HCT116 (cell line): ENCODE measurements at regions not wholly inside any gene's neighbourhood (a gene's known extent, or its start where the extent isn't known, plus 50 kb on each side); places are given as distances from the start of the nearest gene placed in this dataset.

Source experiments
- ATAC-seq: fragments of 200-7000 bp; cut with Tn5 transposase; 2 replicates; pipeline ENCODE4 v1.9.1; 2020; ENCODE audit warnings: mild to moderate bottlenecking, moderate library complexity
- BruUV-seq: library from RNA; stranded (reverse); fragments of 400-500 nt; replicated peaks from 2 replicates; lab custom pipeline; 2021; lab: Mats Ljungman, UMichigan
- CTCF ChIA-PET: fragments of 300-600 bp; sonication (Branson Sonifier 250); formaldehyde crosslinking; loops from one replicate; lab custom pipeline; 2021; ENCODE audit warnings: antibody characterized with exemption; lab: Charles Lee
- POLR2A ChIA-PET: fragments of 300-600, 350-600 bp; sonication (Branson Sonifier 250); formaldehyde crosslinking; loops from one replicate; lab custom pipeline; 2021; ENCODE audit warnings: antibody characterized with exemption; lab: Charles Lee
- RAD21 ChIA-PET, 2 experiments: fragments of 300-600 bp; sonication (Branson Sonifier 250); formaldehyde crosslinking; loops; one replicate each; lab custom pipeline; 2023; ENCODE audit warnings: low total read pairs in 2 of 2; ENCODE audit not compliant: uncharacterized antibody in 2 of 2, unreplicated experiment in 2 of 2, low non-redundant PET in 1 of 2; lab: Charles Lee
- DNase-seq: peaks from one replicate; pipeline ENCODE4 v3.0.0-alpha.2; 2010; ENCODE audit warnings: low read depth, low spot score
- H2AFZ ChIP-seq: fragments of 200-600 bp; shearing (Covaris generic), sonication (generic); 2 replicates; pipeline ENCODE4 v1.6.1; 2017; ENCODE audit warnings: low read depth, mixed run types, mixed read lengths, antibody characterized with exemption, low read length; ENCODE audit not compliant: poor library complexity, severe bottlenecking
- H3K27ac ChIP-seq: 2 replicates; pipeline ENCODE4 v1.5.1; 2012; ENCODE audit warnings: low read depth, low read length
- H3K27me3 ChIP-seq: fragments of 200-600 bp; sonication (generic); 2 replicates; pipeline ENCODE4 v1.6.1; 2016; ENCODE audit warnings: mixed run types, low read length, mixed read lengths; ENCODE audit not compliant: insufficient read depth
- H3K36me3 ChIP-seq, 2 experiments: fragments of 200-500 bp in 1 of 2; fragments of 200-600 bp in 1 of 2; sonication (Bioruptor generic) in 1 of 2; sonication (generic) in 1 of 2; 2 replicates each; pipeline versions ENCODE4 v1.5.1 to v1.6.1; 2014 to 2016; ENCODE audit warnings: low read length in 2 of 2, inconsistent platforms in 1 of 2, mixed read lengths in 1 of 2, mixed run types in 1 of 2; ENCODE audit not compliant: insufficient read depth in 2 of 2, control insufficient read depth in 1 of 2
- H3K4me1 ChIP-seq, 2 experiments: fragments of 200-600 bp in 1 of 2; sonication (generic) in 1 of 2; 2 replicates each; pipeline versions ENCODE4 v1.5.1 to v1.6.1; 2012 to 2017; ENCODE audit warnings: low read length in 2 of 2, inconsistent platforms in 1 of 2, mild to moderate bottlenecking in 1 of 2, mixed read lengths in 1 of 2, mixed run types in 1 of 2, moderate library complexity in 1 of 2; ENCODE audit not compliant: insufficient read depth in 2 of 2, control insufficient read depth in 1 of 2
- H3K4me2 ChIP-seq: fragments of 200-600 bp; sonication (generic); 2 replicates; pipeline ENCODE4 v1.6.1; 2017; ENCODE audit warnings: mixed run types, low read length, mixed read lengths
- H3K4me3 ChIP-seq, 2 experiments: fragments of 200-600 bp in 1 of 2; sonication (generic) in 1 of 2; replicated peaks in 1 of 2; 2 replicates each; pipeline ENCODE4 v1.5.1; 2011 to 2016; ENCODE audit warnings: low read length in 2 of 2, control low read depth in 1 of 2, low read depth in 1 of 2, mild to moderate bottlenecking in 1 of 2, mixed read lengths in 1 of 2, mixed run types in 1 of 2
- H3K79me2 ChIP-seq: fragments of 200-600 bp; sonication (generic); 2 replicates; pipeline ENCODE4 v1.6.1; 2017; ENCODE audit warnings: mild to moderate bottlenecking, mixed run types, low read length, moderate library complexity, mixed read lengths; ENCODE audit not compliant: insufficient read depth
- H3K9ac ChIP-seq: fragments of 200-600 bp; sonication (generic); 2 replicates; pipeline ENCODE4 v1.6.1; 2016; ENCODE audit warnings: low read length, mixed read lengths
- H3K9me2 ChIP-seq: fragments of 200-600 bp; sonication (generic), shearing (Covaris generic); 2 replicates; pipeline ENCODE4 v1.6.1; 2017; ENCODE audit warnings: mixed run types, mild to moderate bottlenecking, moderate library complexity; ENCODE audit not compliant: insufficient read depth
- H3K9me3 ChIP-seq, 2 experiments: fragments of 200-500 bp in 1 of 2; fragments of 200-600 bp in 1 of 2; sonication (Bioruptor generic) in 1 of 2; sonication (generic) in 1 of 2; 2 replicates each; pipeline ENCODE4 v1.6.1; 2014 to 2017; ENCODE audit warnings: low read length in 2 of 2, mixed read lengths in 2 of 2, inconsistent platforms in 1 of 2, low read depth in 1 of 2, mild to moderate bottlenecking in 1 of 2, mixed run types in 1 of 2, moderate library complexity in 1 of 2; ENCODE audit not compliant: control insufficient read depth in 1 of 2, insufficient read depth in 1 of 2
- H4K20me1 ChIP-seq: fragments of 200-600 bp; sonication (generic), shearing (Covaris generic); 2 replicates; pipeline ENCODE4 v1.6.1; 2017; ENCODE audit warnings: mixed run types, mild to moderate bottlenecking, moderate library complexity; ENCODE audit not compliant: insufficient read depth
- CBX3 ChIP-seq: IDR thresholded peaks from 2 replicates; pipeline ENCODE4 v1.6.1; 2012; ENCODE audit warnings: low read depth
- CEBPB ChIP-seq: IDR thresholded peaks from 2 replicates; pipeline ENCODE4 v1.6.1; 2012; ENCODE audit warnings: low read depth
- EGR1 ChIP-seq: IDR thresholded peaks from 2 replicates; pipeline ENCODE4 v1.6.1; 2012; ENCODE audit warnings: low read depth
- EZH2 ChIP-seq: fragments of 200-600 bp; sonication (generic); IDR thresholded peaks from 2 replicates; pipeline ENCODE4 v1.6.1; 2017; ENCODE audit warnings: antibody characterized with exemption, mixed run types
- EZH2phosphoT487 ChIP-seq: fragments of 200-600 bp; IDR thresholded peaks from 2 replicates; pipeline ENCODE4 v1.6.1; 2018; ENCODE audit warnings: antibody characterized with exemption, borderline replicate concordance
- FOSL1 ChIP-seq: IDR thresholded peaks from 2 replicates; pipeline ENCODE4 v1.6.1; 2012; ENCODE audit warnings: low read depth
- JUND ChIP-seq: IDR thresholded peaks from 2 replicates; pipeline ENCODE4 v1.6.1; 2012
- POLR2A ChIP-seq: IDR thresholded peaks from 2 replicates; pipeline ENCODE4 v1.7.0; 2011; ENCODE audit warnings: borderline replicate concordance; ENCODE audit not compliant: insufficient read depth, insufficient read length; ENCODE audit errors: extremely low read depth
- RAD21 ChIP-seq: IDR thresholded peaks from 2 replicates; pipeline ENCODE4 v1.6.1; 2012; ENCODE audit warnings: low read depth, mild to moderate bottlenecking
- SIN3A ChIP-seq: IDR thresholded peaks from 2 replicates; pipeline ENCODE4 v1.6.1; 2012; ENCODE audit warnings: low read depth
- SRF ChIP-seq: IDR thresholded peaks from 2 replicates; pipeline ENCODE4 v1.6.1; 2012; ENCODE audit warnings: low read depth
- TCF7L2 ChIP-seq: IDR thresholded peaks from 2 replicates; pipeline ENCODE4 v1.7.0; 2011; ENCODE audit warnings: borderline replicate concordance, inconsistent platforms; ENCODE audit not compliant: insufficient read depth, insufficient read length; ENCODE audit errors: extremely low read depth
- YY1 ChIP-seq: IDR thresholded peaks from 2 replicates; pipeline ENCODE4 v1.6.1; 2011; ENCODE audit warnings: low read length, low read depth, moderate library complexity, mild to moderate bottlenecking; ENCODE audit not compliant: insufficient replicate concordance; ENCODE audit errors: extremely low read depth
- ZFX ChIP-seq: fragments of 450-650 bp; IDR thresholded peaks from 2 replicates; pipeline ENCODE4 v1.6.1; 2017
- ZNF274 ChIP-seq: fragments of 200-500 bp; sonication (Bioruptor generic); IDR thresholded peaks from 2 replicates; pipeline ENCODE4 v1.6.1; 2014; ENCODE audit warnings: mild to moderate bottlenecking, low read depth, low read length, inconsistent platforms
- intact Hi-C: fragments of 100-400 bp; cut with micrococcal nuclease; formaldehyde crosslinking; loops from 2 replicates; pipeline ENCODE4 v1.10.0; 2022
- TF ChIP-seq, protein P1 (sequence below): IDR thresholded peaks from 2 replicates; pipeline ENCODE4 v1.6.1; 2011; ENCODE audit warnings: mild to moderate bottlenecking, low read length, moderate library complexity; ENCODE audit not compliant: insufficient replicate concordance; ENCODE audit errors: extremely low read depth
- TF ChIP-seq, protein P2 (sequence below): IDR thresholded peaks from 2 replicates; pipeline ENCODE4 v1.6.1; 2012
- TF ChIP-seq, protein P3 (sequence below): IDR thresholded peaks from 2 replicates; pipeline ENCODE4 v1.6.1; 2012; ENCODE audit warnings: low read depth
- TF ChIP-seq, protein P4 (sequence below): IDR thresholded peaks from 2 replicates; pipeline ENCODE4 v1.6.1; 2012

DNA sequence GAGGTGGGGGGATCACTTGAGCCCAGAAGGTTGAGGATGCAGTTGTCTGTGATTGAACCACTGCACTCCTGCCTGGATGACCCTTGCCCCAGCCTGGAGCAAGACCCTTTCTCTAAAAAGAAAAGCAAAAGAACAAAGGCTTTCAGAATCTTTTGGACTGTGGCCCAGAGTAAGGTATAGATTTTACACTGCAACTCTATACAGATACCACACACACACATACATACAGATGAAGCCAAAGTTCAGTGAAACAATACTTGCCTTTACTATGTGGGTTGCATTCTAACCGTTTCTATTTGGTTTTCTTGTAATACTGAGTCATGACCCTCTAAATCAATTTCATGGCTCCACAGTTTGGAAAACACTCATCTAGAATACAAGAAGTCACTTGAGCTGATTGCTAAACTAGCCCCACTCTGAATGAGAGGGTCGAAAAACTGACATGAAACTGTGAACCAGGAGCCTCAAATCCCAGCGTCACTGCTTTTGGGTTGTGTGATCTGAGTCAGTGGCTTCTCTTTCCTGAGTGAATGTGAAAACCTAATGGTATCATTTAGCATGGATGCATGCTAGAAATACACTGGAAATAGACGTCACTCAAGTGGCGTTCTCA lies 756.1 kb downstream of the UQCRFS1 start:
- H2AFZ ChIP-seq: no peak overlapping the region
- intact Hi-C loops: no loop called here
- no peak overlapping the region for H3K27ac ChIP-seq
- H3K79me2 ChIP-seq: no peaks in the 10 kb centered on the region
- peaks cover 12 to 40% of the 10 kb centered on the region in 2 experiments; a peak in 2 of 4 replicates for H3K9me3 ChIP-seq
- no peaks in the 10 kb centered on the region for H3K4me1 ChIP-seq
- H3K36me3 ChIP-seq: no peaks in the 10 kb centered on the region
- no peak overlapping the region for H3K4me2 ChIP-seq
- H3K9me2 ChIP-seq: no peaks in the 10 kb centered on the region
- TF ChIP-seq POLR2A (no peak), RAD21 (no peak), SRF (no peak), EGR1 (no peak), TCF7L2 (no peak), JUND (no peak), SIN3A (no peak), EZH2phosphoT487 (no peak), YY1 (no peak), FOSL1 (no peak), CBX3 (no peak), ZNF274 (no peak), ZFX (no peak), CEBPB (no peak), EZH2 (no peak)
- TF ChIP-seq, protein P1, sequence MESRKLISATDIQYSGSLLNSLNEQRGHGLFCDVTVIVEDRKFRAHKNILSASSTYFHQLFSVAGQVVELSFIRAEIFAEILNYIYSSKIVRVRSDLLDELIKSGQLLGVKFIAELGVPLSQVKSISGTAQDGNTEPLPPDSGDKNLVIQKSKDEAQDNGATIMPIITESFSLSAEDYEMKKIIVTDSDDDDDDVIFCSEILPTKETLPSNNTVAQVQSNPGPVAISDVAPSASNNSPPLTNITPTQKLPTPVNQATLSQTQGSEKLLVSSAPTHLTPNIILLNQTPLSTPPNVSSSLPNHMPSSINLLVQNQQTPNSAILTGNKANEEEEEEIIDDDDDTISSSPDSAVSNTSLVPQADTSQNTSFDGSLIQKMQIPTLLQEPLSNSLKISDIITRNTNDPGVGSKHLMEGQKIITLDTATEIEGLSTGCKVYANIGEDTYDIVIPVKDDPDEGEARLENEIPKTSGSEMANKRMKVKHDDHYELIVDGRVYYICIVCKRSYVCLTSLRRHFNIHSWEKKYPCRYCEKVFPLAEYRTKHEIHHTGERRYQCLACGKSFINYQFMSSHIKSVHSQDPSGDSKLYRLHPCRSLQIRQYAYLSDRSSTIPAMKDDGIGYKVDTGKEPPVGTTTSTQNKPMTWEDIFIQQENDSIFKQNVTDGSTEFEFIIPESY: no peak
- TF ChIP-seq, protein P2, sequence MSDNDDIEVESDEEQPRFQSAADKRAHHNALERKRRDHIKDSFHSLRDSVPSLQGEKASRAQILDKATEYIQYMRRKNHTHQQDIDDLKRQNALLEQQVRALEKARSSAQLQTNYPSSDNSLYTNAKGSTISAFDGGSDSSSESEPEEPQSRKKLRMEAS: no peak
- TF ChIP-seq, protein P3, sequence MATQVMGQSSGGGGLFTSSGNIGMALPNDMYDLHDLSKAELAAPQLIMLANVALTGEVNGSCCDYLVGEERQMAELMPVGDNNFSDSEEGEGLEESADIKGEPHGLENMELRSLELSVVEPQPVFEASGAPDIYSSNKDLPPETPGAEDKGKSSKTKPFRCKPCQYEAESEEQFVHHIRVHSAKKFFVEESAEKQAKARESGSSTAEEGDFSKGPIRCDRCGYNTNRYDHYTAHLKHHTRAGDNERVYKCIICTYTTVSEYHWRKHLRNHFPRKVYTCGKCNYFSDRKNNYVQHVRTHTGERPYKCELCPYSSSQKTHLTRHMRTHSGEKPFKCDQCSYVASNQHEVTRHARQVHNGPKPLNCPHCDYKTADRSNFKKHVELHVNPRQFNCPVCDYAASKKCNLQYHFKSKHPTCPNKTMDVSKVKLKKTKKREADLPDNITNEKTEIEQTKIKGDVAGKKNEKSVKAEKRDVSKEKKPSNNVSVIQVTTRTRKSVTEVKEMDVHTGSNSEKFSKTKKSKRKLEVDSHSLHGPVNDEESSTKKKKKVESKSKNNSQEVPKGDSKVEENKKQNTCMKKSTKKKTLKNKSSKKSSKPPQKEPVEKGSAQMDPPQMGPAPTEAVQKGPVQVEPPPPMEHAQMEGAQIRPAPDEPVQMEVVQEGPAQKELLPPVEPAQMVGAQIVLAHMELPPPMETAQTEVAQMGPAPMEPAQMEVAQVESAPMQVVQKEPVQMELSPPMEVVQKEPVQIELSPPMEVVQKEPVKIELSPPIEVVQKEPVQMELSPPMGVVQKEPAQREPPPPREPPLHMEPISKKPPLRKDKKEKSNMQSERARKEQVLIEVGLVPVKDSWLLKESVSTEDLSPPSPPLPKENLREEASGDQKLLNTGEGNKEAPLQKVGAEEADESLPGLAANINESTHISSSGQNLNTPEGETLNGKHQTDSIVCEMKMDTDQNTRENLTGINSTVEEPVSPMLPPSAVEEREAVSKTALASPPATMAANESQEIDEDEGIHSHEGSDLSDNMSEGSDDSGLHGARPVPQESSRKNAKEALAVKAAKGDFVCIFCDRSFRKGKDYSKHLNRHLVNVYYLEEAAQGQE: no peak
- TF ChIP-seq, protein P4, sequence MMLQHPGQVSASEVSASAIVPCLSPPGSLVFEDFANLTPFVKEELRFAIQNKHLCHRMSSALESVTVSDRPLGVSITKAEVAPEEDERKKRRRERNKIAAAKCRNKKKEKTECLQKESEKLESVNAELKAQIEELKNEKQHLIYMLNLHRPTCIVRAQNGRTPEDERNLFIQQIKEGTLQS: no peak
- BruUV-seq: no TSS peak
- ChIA-PET RAD21 (no interaction called here), CTCF (no interaction called here), POLR2A (no interaction called here)
- DNase-seq: no peak
- no peak overlapping the region for H3K4me3 ChIP-seq
- no peak for ATAC-seq
- H3K27me3 ChIP-seq: no peaks in the 10 kb centered on the region
- H3K9ac ChIP-seq: no peak overlapping the region
- no peaks in the 10 kb centered on the region for H4K20me1 ChIP-seq
